Spleen (tissue), 7 donors: ENCODE measurements at regions not wholly inside any gene's neighbourhood (a gene's known extent, or its start where the extent isn't known, plus 50 kb on each side); places are given as distances from the start of the nearest gene placed in this dataset.
"Not testable (repeated sequence)": the region's sequence is repeated elsewhere in the genome, so short reads cannot be mapped to it uniquely, and the experiment has no call there.

ENCODE experiments used
- CTCF ChIP-seq, 11 experiments: fragments of 200-600 bp in 7 of 11; fragments of 450-650 bp in 4 of 11; sonication (generic) in 4 of 11; IDR thresholded peaks in 8 of 11; conservative IDR thresholded peaks in 3 of 11; 1 replicate in 7 of 11; 2 replicates in 4 of 11; pipeline versions ENCODE4 v1.4.0 to v1.8.0; 2016 to 2021; ENCODE audit warnings: antibody characterized with exemption in 11 of 11, inconsistent platforms in 4 of 11, mild to moderate bottlenecking in 1 of 11
- POLR2A ChIP-seq, 3 donors: fragments of 450-650 bp; IDR thresholded peaks; one replicate each; pipeline ENCODE4 v1.5.1; 2017; ENCODE audit warnings: antibody characterized with exemption in 3 of 3, mild to moderate bottlenecking in 1 of 3
- POLR2AphosphoS5 ChIP-seq, 3 donors: sonication (generic); formaldehyde crosslinking; IDR thresholded peaks; one replicate each; pipeline ENCODE4 v1.5.1; 2017; ENCODE audit warnings: antibody characterized with exemption in 3 of 3
- donor health status: DM: no; HTN: no; CAD: no; lungs with moderate emphysema.
- donor health status: DM: no; HTN: no; CAD: no.
- donor health status: DM: no; HTN: no; CAD: no.

- not testable (repeated sequence) for TF ChIP-seq POLR2A (IDR thresholded peaks at IDR 0.05); CTCF (IDR thresholded peaks at IDR 0.05 in 8 of 11, conservative IDR thresholded peaks at IDR 0.05 in 3 of 11); POLR2AphosphoS5 (IDR thresholded peaks at IDR 0.05)
Observed at GRCh38 chr6:5824382-5824983, 182.2 kb downstream of the NRN1 start.
